SU-DHL-6 (cell line): ENCODE measurements at regions not wholly inside any gene's neighbourhood (a gene's known extent, or its start where the extent isn't known, plus 50 kb on each side); places are given as distances from the start of the nearest gene placed in this dataset.

Experiments
- CTCF ChIP-seq: fragments of 200-600 bp; sonication (generic); IDR thresholded peaks from one replicate; pipeline ENCODE4 v1.5.1; 2017; ENCODE audit warnings: antibody characterized with exemption, mild to moderate bottlenecking, low read length, moderate library complexity; ENCODE audit not compliant: insufficient read depth, poor library complexity, severe bottlenecking
- EZH2phosphoT487 ChIP-seq: fragments of 200-600 bp; sonication (generic), shearing (Covaris generic); conservative IDR thresholded peaks from 2 replicates; pipeline ENCODE4 v1.6.1; 2018; ENCODE audit warnings: mild to moderate bottlenecking, antibody characterized with exemption, low read length, moderate library complexity, mixed read lengths

GRCh38 chr20:43857932-43858331 is 56.7 kb upstream of the TOX2 start:
- TF ChIP-seq CTCF (no peak), EZH2phosphoT487 (no peak)
